Erythroblast (primary cell): ENCODE measurements at regions not wholly inside any gene's neighbourhood (a gene's known extent, or its start where the extent isn't known, plus 50 kb on each side); places are given as distances from the start of the nearest gene placed in this dataset.

Source experiments
- GATA1 ChIP-seq: IDR thresholded peaks from 2 replicates; pipeline ENCODE4 v1.6.1; 2011; ENCODE audit warnings: low read depth, mild to moderate bottlenecking, control low read depth, low read length, moderate library complexity
- POLR2A ChIP-seq: IDR thresholded peaks from 2 replicates; pipeline ENCODE4 v1.6.1; 2011; ENCODE audit warnings: mild to moderate bottlenecking, low read length

DNA sequence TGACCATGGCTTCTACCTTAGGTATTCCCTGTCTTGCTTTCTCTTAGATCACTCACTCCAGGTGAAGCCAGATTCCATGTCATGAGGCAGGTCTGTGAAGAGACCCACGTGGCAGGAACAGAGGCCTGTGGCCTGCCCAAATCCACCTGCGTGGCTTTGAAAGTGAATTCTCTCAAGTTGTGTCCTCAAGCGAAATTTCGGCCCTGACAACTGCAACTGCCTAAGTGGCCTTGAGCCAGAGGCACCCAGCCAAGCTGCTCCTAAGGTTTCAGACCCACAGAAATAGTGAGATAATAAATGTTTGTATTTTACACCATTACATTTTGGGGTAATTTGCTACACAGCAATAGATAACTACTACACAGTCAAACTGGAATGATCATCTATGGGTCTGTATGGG, 497.9 kb downstream of the XYLT1 start:
- TF ChIP-seq POLR2A (no peak), GATA1 (no peak)
